WTC11 (cell line): ENCODE measurements at regions not wholly inside any gene's neighbourhood (a gene's known extent, or its start where the extent isn't known, plus 50 kb on each side); places are given as distances from the start of the nearest gene placed in this dataset.

ENCODE experiments used
- ATAC-seq: fragments of 200-7000 bp; cut with Tn5 transposase; 2 replicates; pipeline ENCODE4 v1.10.0; 2021; ENCODE audit warnings: mild to moderate bottlenecking, moderate library complexity
- CTCF ChIA-PET: fragments of 300-600 bp; sonication (Branson Sonifier 250); formaldehyde crosslinking; loops from one replicate; lab custom pipeline; 2021; ENCODE audit warnings: antibody characterized with exemption; lab: Charles Lee
- POLR2A ChIA-PET: fragments of 350-600 bp; sonication (Branson Sonifier 250); formaldehyde crosslinking; loops from one replicate; lab custom pipeline; 2021; ENCODE audit warnings: antibody characterized with exemption; lab: Charles Lee
- DNase-seq: peaks from one replicate; pipeline ENCODE4 v3.0.0; 2021; ENCODE audit warnings: low spot score
- H3K27ac Mint-ChIP-seq: 2 replicates; pipeline ENCODE4 v1.8.0; 2021; ENCODE audit warnings: mixed read lengths
- H3K27me3 Mint-ChIP-seq: 2 replicates; pipeline ENCODE4 v1.8.0; 2021; ENCODE audit warnings: low read depth, mild to moderate bottlenecking, moderate library complexity, mixed read lengths
- H3K36me3 Mint-ChIP-seq: 2 replicates; pipeline ENCODE4 v1.8.0; 2021; ENCODE audit warnings: mixed read lengths
- H3K4me1 Mint-ChIP-seq: 2 replicates; pipeline ENCODE4 v1.8.0; 2022; ENCODE audit warnings: mixed read lengths
- H3K4me3 Mint-ChIP-seq: 2 replicates; pipeline ENCODE4 v1.8.0; 2021; ENCODE audit warnings: mild to moderate bottlenecking, moderate library complexity, mixed read lengths
- H3K9me3 Mint-ChIP-seq: 2 replicates; pipeline ENCODE4 v1.8.0; 2021; ENCODE audit warnings: mixed read lengths
- AFF4 ChIP-seq: sonication (generic); formaldehyde crosslinking; IDR thresholded peaks from 2 replicates; pipeline ENCODE4 v1.8.1; 2023; ENCODE audit warnings: mild to moderate bottlenecking, missing genetic modification reagents, borderline replicate concordance
- ATF1 ChIP-seq: sonication (generic); formaldehyde crosslinking; IDR thresholded peaks from 2 replicates; pipeline ENCODE4 v1.8.1; 2023; ENCODE audit warnings: mild to moderate bottlenecking, moderate library complexity, missing genetic modification reagents
- ATF3 ChIP-seq: sonication (generic); formaldehyde crosslinking; conservative IDR thresholded peaks from 2 replicates; pipeline ENCODE4 v1.8.1; 2022; ENCODE audit warnings: mild to moderate bottlenecking, missing genetic modification reagents
- E2F5 ChIP-seq: sonication (generic); formaldehyde crosslinking; IDR thresholded peaks from 2 replicates; pipeline ENCODE4 v1.8.1; 2022; ENCODE audit warnings: mild to moderate bottlenecking, moderate library complexity, missing genetic modification reagents
- GABPB1 ChIP-seq: sonication (generic); formaldehyde crosslinking; IDR thresholded peaks from 2 replicates; pipeline ENCODE4 v1.8.1; 2023; ENCODE audit warnings: mild to moderate bottlenecking, missing genetic modification reagents
- GTF2I ChIP-seq: fragments of 250-450 bp; sonication (Bioruptor Pico); conservative IDR thresholded peaks from 2 replicates; pipeline ENCODE4 v1.4.0; 2021; ENCODE audit warnings: mild to moderate bottlenecking
- MLX ChIP-seq: sonication (generic); formaldehyde crosslinking; IDR thresholded peaks from 2 replicates; pipeline ENCODE4 v1.8.1; 2023; ENCODE audit warnings: mild to moderate bottlenecking, missing genetic modification reagents, moderate library complexity
- SMAD3 ChIP-seq: sonication (generic); formaldehyde crosslinking; IDR thresholded peaks from 2 replicates; pipeline ENCODE4 v1.8.0; 2022; ENCODE audit warnings: missing genetic modification reagents, mild to moderate bottlenecking, borderline replicate concordance
- SOX15 ChIP-seq: fragments of 250-450 bp; sonication (Bioruptor Pico); IDR thresholded peaks from 2 replicates; pipeline ENCODE4 v1.9.0; 2021; ENCODE audit warnings: mild to moderate bottlenecking
- STAT6 ChIP-seq: sonication (generic); formaldehyde crosslinking; conservative IDR thresholded peaks from 2 replicates; pipeline ENCODE4 v1.8.1; 2023; ENCODE audit warnings: mild to moderate bottlenecking, low read depth, missing genetic modification reagents, moderate library complexity
- ZBTB21 ChIP-seq: sonication (generic); formaldehyde crosslinking; IDR thresholded peaks from 2 replicates; pipeline ENCODE4 v1.8.1; 2023; ENCODE audit warnings: mild to moderate bottlenecking, missing genetic modification reagents, borderline replicate concordance
- ZNF263 ChIP-seq: sonication (generic); formaldehyde crosslinking; IDR thresholded peaks from 2 replicates; pipeline ENCODE4 v1.8.1; 2022; ENCODE audit warnings: low read depth, mild to moderate bottlenecking, moderate library complexity, missing genetic modification reagents
- ZNF317 ChIP-seq: sonication (generic); formaldehyde crosslinking; IDR thresholded peaks from 2 replicates; pipeline ENCODE4 v1.8.1; 2023; ENCODE audit warnings: low read depth, mild to moderate bottlenecking, moderate library complexity, missing genetic modification reagents, borderline replicate concordance
- ZNF532 ChIP-seq: fragments of 250-450 bp; sonication (Bioruptor Pico); IDR thresholded peaks from 2 replicates; pipeline ENCODE4 v1.9.0; 2021; ENCODE audit warnings: mild to moderate bottlenecking, borderline replicate concordance

GRCh38 chr3:184467171-184467570 lies 87.3 kb downstream of the CHRD start:
- no peak overlapping the region for H3K4me3 Mint-ChIP-seq
- no peaks in the 10 kb centered on the region for H3K36me3 Mint-ChIP-seq
- peaks cover 11% of the 10 kb centered on the region; the same call in 1 of the 2 replicates for H3K4me1 Mint-ChIP-seq
- ATAC-seq (no peak), DNase-seq (no peak)
- H3K27me3 Mint-ChIP-seq: no peaks in the 10 kb centered on the region
- H3K27ac Mint-ChIP-seq: no peak overlapping the region
- TF ChIP-seq AFF4 (CRISPR knock-in tag) (no peak), SOX15 (no peak), ZNF263 (CRISPR knock-in tag) (no peak), GABPB1 (CRISPR knock-in tag) (no peak), ATF3 (CRISPR knock-in tag) (no peak), ZNF317 (CRISPR knock-in tag) (no peak), STAT6 (no peak), E2F5 (no peak), ZNF532 (CRISPR knock-in tag) (no peak), SMAD3 (no peak), ATF1 (CRISPR knock-in tag) (no peak), ZBTB21 (no peak), GTF2I (CRISPR knock-in tag) (no peak), MLX (CRISPR knock-in tag) (no peak)
- TF ChIP-seq, all 79 proteins: peak for 0
- ChIA-PET CTCF (interaction anchor here (0.6 to 5.7 kb wide), 15 partner anchors 9 to 343 kb away, joined by 3 to 83 read pairs (median 5); partner anchors contain the start of gene EPHB3), POLR2A (no interaction called here)
- peaks cover 4% of the 10 kb centered on the region for H3K9me3 Mint-ChIP-seq
